K562 (cell line): ENCODE measurements at regions not wholly inside any gene's neighbourhood (a gene's known extent, or its start where the extent isn't known, plus 50 kb on each side); places are given as distances from the start of the nearest gene placed in this dataset.

ENCODE experiments used
- ATAC-seq: fragments of 200-7000 bp; cut with Tn5 transposase; 3 replicates; pipeline ENCODE4 v1.9.1; 2020; ENCODE audit warnings: moderate library complexity
- BruUV-seq: library from RNA; stranded (reverse); fragments of 400-500 nt; replicated peaks from 2 replicates; lab custom pipeline; 2021; lab: Mats Ljungman, UMichigan
- CTCF ChIA-PET: fragments of 300-600 bp; formaldehyde crosslinking; extraction: SDS; loops from one replicate; lab custom pipeline; 2021; ENCODE audit warnings: low intra/inter-chr PET ratio; lab: Yijun Ruan, JAX
- POLR2A ChIA-PET: fragments of 300-600, 350-650 bp; sonication (Branson Sonifier 250); formaldehyde crosslinking; extraction: SDS; loops from one replicate; lab custom pipeline; 2021; ENCODE audit warnings: antibody characterized with exemption, inconsistent platforms; lab: Yijun Ruan, JAX
- DNase-seq, 4 experiments: peaks; one replicate each; pipeline versions ENCODE4 v3.0.0 to v3.0.0-alpha.2; 2011 to 2018; ENCODE audit warnings: low spot score in 3 of 4, mixed read lengths in 3 of 4; ENCODE audit errors: extremely low read depth in 1 of 4
- FAIRE-seq: peaks from 2 replicates; lab custom pipeline; 2011; peaks lifted over from hg19 to GRCh38; lab: Jason Lieb, UNC
- H2AFZ ChIP-seq: 2 replicates; pipeline ENCODE4 v1.6.0; 2011; ENCODE audit warnings: low read depth, low read length, control low read depth, inconsistent platforms
- H3K27ac ChIP-seq: fragments of 200-600 bp; 3 replicates; pipeline ENCODE4 v1.8.0; 2011; ENCODE audit warnings: low read depth, mild to moderate bottlenecking, control low read depth, inconsistent platforms, low read length, moderate library complexity, mixed read lengths; ENCODE audit errors: extremely low read depth
- H3K27me3 ChIP-seq, 2 experiments: fragments of 300-600 bp in 1 of 2; 2 replicates in 1 of 2; 3 replicates in 1 of 2; pipeline versions ENCODE4 v1.6.0 to v1.8.0; 2011; ENCODE audit warnings: inconsistent platforms in 2 of 2, low read length in 2 of 2, mild to moderate bottlenecking in 1 of 2, mixed read lengths in 1 of 2, moderate library complexity in 1 of 2; ENCODE audit not compliant: control insufficient read depth in 2 of 2, insufficient read depth in 2 of 2
- H3K36me3 ChIP-seq: fragments of 300-600 bp; 3 replicates; pipeline ENCODE4 v1.8.0; 2011; ENCODE audit warnings: mild to moderate bottlenecking, low read length, inconsistent platforms; ENCODE audit not compliant: control insufficient read depth, insufficient read depth
- H3K4me1 ChIP-seq, 2 experiments: fragments of 200-600 bp in 1 of 2; replicated peaks in 1 of 2; 2 replicates in 1 of 2; 3 replicates in 1 of 2; pipeline versions ENCODE4 v1.5.1 to v1.8.0; 2011; ENCODE audit warnings: inconsistent platforms in 2 of 2, low read length in 2 of 2, mild to moderate bottlenecking in 1 of 2, mixed read lengths in 1 of 2, moderate library complexity in 1 of 2; ENCODE audit not compliant: control insufficient read depth in 2 of 2, insufficient read depth in 2 of 2
- H3K4me2 ChIP-seq: 2 replicates; pipeline ENCODE4 v1.6.1; 2011; ENCODE audit warnings: low read length, control low read depth, inconsistent platforms, mixed read lengths; ENCODE audit not compliant: insufficient read depth
- H3K4me3 ChIP-seq: fragments of 200-600 bp; sonication (generic), shearing (Covaris generic); 2 replicates; pipeline ENCODE4 v1.5.1; 2016; ENCODE audit warnings: control low read depth, inconsistent platforms
- H3K79me2 ChIP-seq: fragments of 200-600 bp; 3 replicates; pipeline ENCODE4 v1.8.0; 2011; ENCODE audit warnings: low read length, inconsistent platforms; ENCODE audit not compliant: control insufficient read depth, insufficient read depth
- H3K9ac ChIP-seq, 2 experiments: 2 replicates each; pipeline versions ENCODE4 v1.6.0 to v1.6.1; 2011; ENCODE audit warnings: low read depth in 2 of 2, low read length in 2 of 2, control low read depth in 1 of 2, inconsistent platforms in 1 of 2, mild to moderate bottlenecking in 1 of 2, mixed read lengths in 1 of 2; ENCODE audit not compliant: insufficient read depth in 1 of 2
- H3K9me1 ChIP-seq: one replicate; pipeline ENCODE4 v1.6.0; 2011; ENCODE audit warnings: inconsistent platforms, mild to moderate bottlenecking, low read length, moderate library complexity; ENCODE audit not compliant: control insufficient read depth, insufficient read depth
- H3K9me3 ChIP-seq: replicated peaks from 2 replicates; pipeline ENCODE4 v1.5.1; 2011; ENCODE audit warnings: low read depth, low read length, inconsistent platforms; ENCODE audit not compliant: control insufficient read depth, insufficient read depth
- H4K20me1 ChIP-seq: replicated peaks from 2 replicates; pipeline ENCODE4 v1.6.1; 2011; ENCODE audit warnings: low read length, inconsistent platforms, mixed read lengths; ENCODE audit not compliant: control insufficient read depth, insufficient read depth
- IRF1 ChIP-seq: sonication (generic); formaldehyde crosslinking; IDR thresholded peaks from 2 replicates; pipeline ENCODE4 v1.8.0; 2022; ENCODE audit warnings: missing genetic modification reagents, mild to moderate bottlenecking, borderline replicate concordance
- IRF2 ChIP-seq: sonication (generic); formaldehyde crosslinking; IDR thresholded peaks from 2 replicates; pipeline ENCODE4 v1.8.1; 2022; ENCODE audit warnings: mild to moderate bottlenecking, missing genetic modification reagents
- KDM5B ChIP-seq: fragments of 200-600 bp; sonication (generic); IDR thresholded peaks from 2 replicates; pipeline ENCODE4 v1.6.1; 2012; ENCODE audit warnings: low read depth, mild to moderate bottlenecking, moderate library complexity, low read length, control low read depth, inconsistent platforms; ENCODE audit not compliant: insufficient replicate concordance
- MCM2 ChIP-seq: fragments of 450-650 bp; IDR thresholded peaks from 2 replicates; pipeline ENCODE4 v1.6.1; 2017; ENCODE audit warnings: low read depth, mild to moderate bottlenecking
- NCOA6 ChIP-seq: fragments of 450-650 bp; IDR thresholded peaks from 2 replicates; pipeline ENCODE4 v1.6.1; 2017; ENCODE audit warnings: mild to moderate bottlenecking
- RNF219 ChIP-seq: fragments of 250-450 bp; sonication (Bioruptor Pico); IDR thresholded peaks from 2 replicates; pipeline ENCODE4 v1.5.0; 2022; ENCODE audit warnings: mild to moderate bottlenecking
- SAFB ChIP-seq: fragments of 200-400 bp; formaldehyde crosslinking; IDR thresholded peaks from 2 replicates; pipeline ENCODE4 v1.6.1; 2017; ENCODE audit warnings: low read depth, low read length, borderline replicate concordance
- SRF ChIP-seq, 2 experiments: fragments of 250-450, 450-650 bp in 1 of 2; sonication (Bioruptor Pico) in 1 of 2; sonication (generic) in 1 of 2; formaldehyde crosslinking; IDR thresholded peaks; 2 replicates each; pipeline versions ENCODE4 v1.5.0 to v1.5.1; 2020 to 2022; ENCODE audit warnings: mild to moderate bottlenecking in 1 of 2, missing genetic modification reagents in 1 of 2
- TCF7L2 ChIP-seq: fragments of 150-350 bp; IDR thresholded peaks from 2 replicates; pipeline ENCODE4 v1.6.1; 2016; ENCODE audit warnings: low read depth, mild to moderate bottlenecking, low read length, moderate library complexity
- ZBTB2 ChIP-seq: fragments of 450-650 bp; IDR thresholded peaks from 2 replicates; pipeline ENCODE4 v1.6.1; 2016; ENCODE audit warnings: antibody characterized with exemption
- ZNF274 ChIP-seq: IDR thresholded peaks from 2 replicates; pipeline ENCODE4 v1.6.1; 2011; ENCODE audit warnings: low read depth, mild to moderate bottlenecking, low read length, moderate library complexity, borderline replicate concordance
- ZNF311 ChIP-seq: fragments of 250-450 bp; sonication (Bioruptor Pico); IDR thresholded peaks from 2 replicates; pipeline ENCODE4 v1.4.0; 2020; ENCODE audit warnings: mild to moderate bottlenecking, moderate library complexity
- ZNF518B ChIP-seq: fragments of 250-450 bp; sonication (Bioruptor Pico); IDR thresholded peaks from 2 replicates; pipeline ENCODE4 v1.5.0; 2021; ENCODE audit warnings: mild to moderate bottlenecking, moderate library complexity
- ZNF644 ChIP-seq: fragments of 200-800 bp; sonication (Bioruptor generic); IDR thresholded peaks from 2 replicates; pipeline ENCODE4 v1.6.1; 2016; ENCODE audit warnings: low read depth, missing genetic modification characterization, missing compliant biosample characterization
- WGBS: fragments of 100-300 bp; shearing (Covaris generic); methylation state at CpG from one replicate; pipeline ENCODE4 v1.1.6; 2016; ENCODE audit warnings: low coverage, mixed read lengths; ENCODE audit not compliant: insufficient coverage; ENCODE audit errors: missing lambda C conversion rate; 5-methylcytosine and 5-hydroxymethylcytosine counted together
- in situ Hi-C: fragments of 300-500 bp; cut with MboI; formaldehyde crosslinking; loops from 4 replicates; pipeline ENCODE4 v1.15.0; 2018; ENCODE audit warnings: inconsistent platforms, mixed read lengths
- intact Hi-C: fragments of 100-400 bp; cut with micrococcal nuclease; formaldehyde crosslinking; loops from 2 replicates; pipeline ENCODE4 v1.14.2; 2022

GRCh38 chrX:35023683-35024082 lies 81.1 kb downstream of the FAM47B start (continued):
- TF ChIP-seq ZNF518B (CRISPR knock-in tag) (no peak), ZNF644 (tag) (no peak), IRF2 (CRISPR knock-in tag) (no peak), SRF (CRISPR knock-in tag; IDR thresholded peaks at IDR 0.05) (no peak), ZNF311 (CRISPR knock-in tag) (no peak), ZNF274 (no peak)

- Histone ChIP-seq H3K9me3 (no peaks in the 10 kb centered on the region), H3K4me1 (no peaks in the 10 kb centered on the region), H3K4me3 (no peak overlapping the region), H3K79me2 (no peaks in the 10 kb centered on the region), H3K36me3 (no peaks in the 10 kb centered on the region), H3K27ac (no peak overlapping the region), H2AFZ (no peak overlapping the region), H3K9ac (no peak overlapping the region), H3K9me1 (no peaks in the 10 kb centered on the region), H3K4me2 (no peak overlapping the region), H3K27me3 (no peaks in the 10 kb centered on the region), H4K20me1 (no peaks in the 10 kb centered on the region)
- 0% methylated on average over 2 of the region's 2 CpGs for WGBS
- BruUV-seq, result no TSS peak
- POLR2A ChIA-PET, result no interaction called here
- in situ Hi-C loops (no loop called here), intact Hi-C loops (no loop called here)
- ATAC-seq (no peak), FAIRE-seq (no peak), DNase-seq (no peak)
- CTCF ChIA-PET, result no interaction called here
- no peak for TF ChIP-seq NCOA6
- TF ChIP-seq KDM5B, result no peak
- no peak for TF ChIP-seq SAFB
- TF ChIP-seq TCF7L2, result no peak
- TF ChIP-seq ZBTB2, result no peak
- no peak for TF ChIP-seq MCM2
- no peak for TF ChIP-seq IRF1 (CRISPR knock-in tag)
- TF ChIP-seq RNF219 (CRISPR knock-in tag), result no peak
These were observed 83.2 kb downstream of the FAM47B start for GRCh38 chrX:35025820-35026219.
